ENCODE measurements at regions not wholly inside any gene's neighbourhood (a gene's known extent, or its start where the extent isn't known, plus 50 kb on each side); places are given as distances from the start of the nearest gene placed in this dataset.
A peak's percentile ranks its signal among the peaks of the same experiment; 100 is the strongest.

DNA sequence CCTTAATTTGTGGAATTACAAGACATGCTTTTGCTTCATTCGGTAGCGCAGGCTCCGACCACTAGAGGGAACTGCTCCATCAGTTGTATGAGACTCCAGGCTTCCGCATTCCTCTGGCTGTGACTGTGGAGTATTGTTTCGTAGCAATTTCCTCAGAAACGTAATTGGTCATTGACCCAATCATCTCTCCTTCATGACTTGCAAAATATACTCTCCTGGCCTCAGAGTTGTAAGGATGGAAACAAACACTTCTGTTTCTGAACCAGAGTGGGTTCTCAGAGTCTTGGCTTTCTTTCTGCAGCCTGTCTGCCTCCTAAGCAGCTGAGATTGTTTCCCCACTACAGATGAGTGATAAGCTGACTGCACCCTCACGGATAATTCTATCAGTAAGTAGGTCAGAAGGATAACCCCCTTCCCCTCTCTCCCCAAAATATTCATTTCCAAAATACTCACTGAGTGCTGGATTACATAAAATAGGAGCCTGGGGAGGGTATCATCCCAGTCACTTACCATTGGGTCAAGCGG lies 146.8 kb upstream of the ZC3H12C start:
- TF ChIP-seq CTCF (IDR thresholded peaks at IDR 0.05) (peak; percentile 74 to 89 (median 85)), EP300 (IDR thresholded peaks at IDR 0.05) (no peak), POLR2A (IDR thresholded peaks at IDR 0.05) (no peak), POLR2AphosphoS5 (IDR thresholded peaks at IDR 0.05) (peak in 3 of 4 donors; percentile 44 to 52 (median 47))
